Esophagus muscularis mucosa (tissue), 4 donors: ENCODE measurements at regions not wholly inside any gene's neighbourhood (a gene's known extent, or its start where the extent isn't known, plus 50 kb on each side); places are given as distances from the start of the nearest gene placed in this dataset.

Experiments
- DNase-seq: peaks from one replicate; pipeline ENCODE4 v3.0.0-alpha.2; 2017; ENCODE audit errors: extremely low spot score
- H3K27ac ChIP-seq, 4 donors: fragments of 200-600 bp; sonication (generic); replicated peaks in 1 of 4; 1 replicate in 3 of 4; 2 replicates in 1 of 4; pipeline ENCODE4 v1.5.1; 2016 to 2019; ENCODE audit warnings: mild to moderate bottlenecking in 1 of 4
- H3K27me3 ChIP-seq, 4 donors: fragments of 200-600 bp; sonication (generic); one replicate each; pipeline versions ENCODE4 v1.5.1 to v1.6.0; 2016 to 2019
- H3K36me3 ChIP-seq, 4 donors: fragments of 200-600 bp; sonication (generic); one replicate each; pipeline ENCODE4 v1.5.1; 2016 to 2019
- H3K4me1 ChIP-seq, 4 donors: fragments of 200-600 bp; sonication (generic); one replicate each; pipeline ENCODE4 v1.5.1; 2016 to 2019
- H3K4me3 ChIP-seq, 4 donors: fragments of 200-600 bp; sonication (generic); 1 replicate in 2 of 4; 2 replicates in 2 of 4; pipeline ENCODE4 v1.5.1; 2016 to 2019; ENCODE audit warnings: mild to moderate bottlenecking in 4 of 4, moderate library complexity in 1 of 4
- H3K9me3 ChIP-seq, 4 donors: fragments of 200-600 bp; sonication (generic); 1 replicate in 3 of 4; 2 replicates in 1 of 4; pipeline ENCODE4 v1.5.1; 2016 to 2019
- CTCF ChIP-seq, 3 experiments: fragments of 200-600 bp in 2 of 3; fragments of 450-650 bp in 1 of 3; sonication (generic) in 2 of 3; IDR thresholded peaks; one replicate each; pipeline ENCODE4 v1.5.1; 2017 to 2019; ENCODE audit warnings: antibody characterized with exemption in 3 of 3, mild to moderate bottlenecking in 2 of 3, moderate library complexity in 1 of 3
- EP300 ChIP-seq: sonication (generic); formaldehyde crosslinking; IDR thresholded peaks from one replicate; pipeline ENCODE4 v1.6.1; 2017; ENCODE audit warnings: antibody characterized with exemption
- POLR2A ChIP-seq: fragments of 450-650 bp; IDR thresholded peaks from one replicate; pipeline ENCODE4 v1.6.1; 2017; ENCODE audit warnings: antibody characterized with exemption, moderate library complexity, mild to moderate bottlenecking, low read depth
- POLR2AphosphoS5 ChIP-seq, 2 donors: sonication (generic); formaldehyde crosslinking; IDR thresholded peaks; one replicate each; pipeline ENCODE4 v1.6.1; 2017; ENCODE audit warnings: antibody characterized with exemption in 2 of 2
- WGBS: methylation state at CpG from one replicate; pipeline ENCODE4 v1.1.5; 2018; 5-methylcytosine and 5-hydroxymethylcytosine counted together
- intact Hi-C: fragments of 100-400 bp; cut with DNase I; formaldehyde crosslinking; loops from one replicate; pipeline ENCODE4 v1.15.1; 2023

GRCh38 chr15:97236140-97236539 lies 724.4 kb upstream of the ARRDC4 start:
- TF ChIP-seq POLR2A (no peak), POLR2AphosphoS5 (IDR thresholded peaks at IDR 0.05) (no peak), EP300 (no peak), CTCF (IDR thresholded peaks at IDR 0.05) (no peak)
- Histone ChIP-seq H3K27ac (no peak overlapping the region), H3K4me3 (no peak overlapping the region), H3K9me3 (no peaks in the 10 kb centered on the region), H3K4me1 (peaks cover 0 to 8% (median 2%) of the 10 kb centered on the region in 4 donors), H3K36me3 (no peaks in the 10 kb centered on the region), H3K27me3 (no peaks in the 10 kb centered on the region)
- WGBS: 76% methylated on average over 5 of the region's 5 CpGs
- intact Hi-C loops: loop anchor here (10.0 kb wide), 2 partner anchors 881 to 911 kb away; no protein-coding TSS in a partner anchor
- DNase-seq: no peak

- Histone ChIP-seq H3K4me3 (no peak overlapping the region), H3K27ac (no peak overlapping the region), H3K4me1 (peaks cover 0 to 8% (median 2%) of the 10 kb centered on the region in 4 donors), H3K36me3 (no peaks in the 10 kb centered on the region), H3K27me3 (no peaks in the 10 kb centered on the region), H3K9me3 (no peaks in the 10 kb centered on the region)
- 94% methylated on average over 6 of the region's 6 CpGs for WGBS
- TF ChIP-seq POLR2A: no peak
- TF ChIP-seq POLR2AphosphoS5 (IDR thresholded peaks at IDR 0.05): no peak
- DNase-seq: no peak
- intact Hi-C loops: loop anchor here (10.0 kb wide), 2 partner anchors 882 to 912 kb away; no protein-coding TSS in a partner anchor
Observed at GRCh38 chr15:97237160-97237559, 723.3 kb upstream of the ARRDC4 start.

GRCh38 chr15:97248376-97248775 lies 712.1 kb upstream of the ARRDC4 start:
- no peaks in the 10 kb centered on the region for H3K4me1 ChIP-seq
- TF ChIP-seq POLR2AphosphoS5 (IDR thresholded peaks at IDR 0.05) (no peak), POLR2A (no peak), CTCF (IDR thresholded peaks at IDR 0.05) (no peak), EP300 (no peak)
- no peaks in the 10 kb centered on the region for H3K36me3 ChIP-seq
- H3K27ac ChIP-seq: no peak overlapping the region
- intact Hi-C loops: loop anchor here (10.0 kb wide), 1 partner anchor 506 kb away; no protein-coding TSS in a partner anchor
- no peaks in the 10 kb centered on the region for H3K9me3 ChIP-seq
- H3K4me3 ChIP-seq: no peak overlapping the region
- no peaks in the 10 kb centered on the region for H3K27me3 ChIP-seq
- 76% methylated on average over 1 of the region's 1 CpG for WGBS
- DNase-seq: no peak

- no peaks in the 10 kb centered on the region for H3K36me3 ChIP-seq
- H3K27ac ChIP-seq: no peak overlapping the region
- intact Hi-C loops: no loop called here
- DNase-seq: no peak
- H3K27me3 ChIP-seq: no peaks in the 10 kb centered on the region
- H3K4me3 ChIP-seq: no peak overlapping the region
- H3K9me3 ChIP-seq: no peaks in the 10 kb centered on the region
- WGBS: 79% methylated on average over 3 of the region's 3 CpGs
- no peak for TF ChIP-seq EP300
- no peak for TF ChIP-seq POLR2AphosphoS5 (IDR thresholded peaks at IDR 0.05)
- TF ChIP-seq POLR2A: no peak
- no peak for TF ChIP-seq CTCF (IDR thresholded peaks at IDR 0.05)
- no peaks in the 10 kb centered on the region for H3K4me1 ChIP-seq
Observed at GRCh38 chr15:97259943-97260342, 700.6 kb upstream of the ARRDC4 start.

- H3K27ac ChIP-seq: no peak overlapping the region
- TF ChIP-seq EP300: no peak
- TF ChIP-seq POLR2AphosphoS5 (IDR thresholded peaks at IDR 0.05): no peak
- TF ChIP-seq POLR2A: no peak
- no peak for TF ChIP-seq CTCF (IDR thresholded peaks at IDR 0.05)
- no peaks in the 10 kb centered on the region for H3K4me1 ChIP-seq
- intact Hi-C loops: no loop called here
- no peak overlapping the region for H3K4me3 ChIP-seq
- no peaks in the 10 kb centered on the region for H3K36me3 ChIP-seq
- DNase-seq: no peak
- peaks cover 0 to 7% (median 0%) of the 10 kb centered on the region in 4 donors for H3K9me3 ChIP-seq
- H3K27me3 ChIP-seq: no peaks in the 10 kb centered on the region
- WGBS: 75% methylated on average over 1 of the region's 3 CpGs
Observed at GRCh38 chr15:97301166-97301565, 659.3 kb upstream of the ARRDC4 start.
